ENCODE measurements at regions not wholly inside any gene's neighbourhood (a gene's known extent, or its start where the extent isn't known, plus 50 kb on each side); places are given as distances from the start of the nearest gene placed in this dataset.

DNA sequence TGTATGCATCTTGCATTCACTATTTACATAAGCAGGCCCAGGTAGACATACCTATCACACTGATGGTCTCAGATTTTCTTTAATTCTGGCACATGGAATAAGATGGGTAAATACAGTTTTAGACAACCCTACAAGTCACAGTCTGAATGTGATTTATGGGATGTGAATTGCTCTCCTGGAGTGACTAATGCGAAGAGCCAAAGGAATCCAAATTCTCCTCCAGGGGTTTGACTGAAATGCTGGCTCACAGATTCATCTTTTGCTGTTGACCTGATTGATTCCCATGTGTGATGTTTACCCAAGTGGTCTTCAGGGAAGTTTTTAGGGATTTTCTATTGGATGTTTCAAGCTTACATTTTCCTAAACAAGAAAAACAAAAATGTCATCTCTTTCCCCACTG, 277.9 kb upstream of the MON1B start:
- no peak for DNase-seq

GRCh38 chr16:76926042-76926441, 264.9 kb upstream of the MON1B start:
- no peak for DNase-seq

GRCh38 chr16:76926595-76926994, 264.4 kb upstream of the MON1B start:
- no peak for DNase-seq

DNA sequence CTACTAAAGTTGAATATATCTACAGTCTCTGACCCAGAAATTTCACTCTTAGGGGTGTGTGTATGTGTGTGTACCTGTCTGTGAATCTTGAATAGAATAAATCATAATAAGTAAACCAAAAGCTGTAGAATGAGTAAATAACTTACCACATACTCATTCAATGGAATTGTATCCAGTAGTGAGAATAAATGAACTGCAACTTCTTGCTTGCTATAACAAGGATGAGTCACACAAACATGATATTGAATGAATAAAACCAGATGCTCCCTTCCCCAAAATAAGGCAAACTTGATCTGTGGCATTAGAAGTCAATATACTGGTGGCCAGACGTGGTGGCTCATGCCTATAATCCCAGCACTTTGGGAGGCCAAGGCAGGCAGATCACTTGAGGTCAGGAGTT, 259.8 kb upstream of the MON1B start:
- no peak for DNase-seq

GRCh38 chr16:76932541-76933211, 258.3 kb upstream of the MON1B start:
- DNase-seq = no peak

DNA sequence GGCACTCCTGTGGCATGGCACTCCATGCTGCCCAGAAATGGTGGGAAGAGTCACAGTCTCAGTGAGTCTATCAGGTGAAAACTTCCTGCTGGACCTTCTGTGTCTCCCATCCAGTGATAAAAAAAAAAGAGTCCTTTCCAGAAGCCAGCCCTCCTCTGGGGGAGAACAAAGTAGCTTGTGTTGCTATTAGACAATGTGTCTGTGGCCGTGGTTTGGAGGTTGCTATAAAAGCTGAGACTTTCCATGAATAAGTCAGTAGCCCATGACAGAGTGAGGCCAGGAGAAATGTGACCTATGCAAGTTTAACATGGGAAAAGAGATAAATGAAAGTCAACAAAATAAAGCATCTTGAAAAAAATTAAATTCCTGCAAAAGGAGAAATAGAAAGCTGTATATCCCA, 250.7 kb upstream of the MON1B start:
- no peak for DNase-seq

DNA sequence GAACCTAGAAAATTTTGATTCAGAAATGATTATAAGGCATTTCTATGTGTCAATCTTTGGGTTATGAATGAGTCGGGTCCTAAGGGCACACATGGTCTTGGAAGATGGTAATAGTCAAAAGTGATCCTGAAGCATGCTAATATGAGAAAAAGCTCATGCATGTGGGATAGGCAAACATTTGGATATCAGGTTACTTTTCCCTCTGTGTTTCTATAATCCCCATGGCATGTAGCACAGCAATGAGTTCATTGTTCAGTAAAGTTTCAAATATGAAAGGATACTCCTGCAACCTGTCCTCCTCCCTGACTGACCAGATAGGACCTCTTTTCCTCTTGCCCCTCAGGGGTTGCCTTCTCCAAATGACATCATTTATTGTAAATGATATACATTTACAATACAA, 249.9 kb upstream of the MON1B start:
- DNase-seq = no peak

- DNase-seq = no peak
Observed at GRCh38 chr16:76942089-76942488, 248.9 kb upstream of the MON1B start.

GRCh38 chr16:76943921-76944320, 247.1 kb upstream of the MON1B start:
- no peak for DNase-seq

DNA sequence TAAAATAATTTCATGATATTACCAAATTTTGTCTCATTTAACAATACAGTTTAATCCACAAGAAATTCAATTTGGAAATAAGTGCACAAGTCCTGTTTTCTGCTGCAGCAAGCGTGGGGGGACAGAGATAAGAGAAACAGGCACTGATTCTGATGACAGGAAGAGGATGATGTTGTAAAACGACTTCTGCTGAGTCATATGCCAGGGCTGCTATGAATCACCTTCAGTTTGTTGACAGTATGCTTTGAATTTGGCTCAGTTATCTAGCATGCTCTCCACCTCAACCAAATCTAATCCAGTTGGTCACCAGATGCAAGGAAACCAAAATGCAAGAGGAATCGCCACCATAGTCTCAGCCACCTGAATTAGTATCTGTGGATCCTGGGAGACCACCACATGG, 244.1 kb upstream of the MON1B start:
- DNase-seq = no peak

DNA sequence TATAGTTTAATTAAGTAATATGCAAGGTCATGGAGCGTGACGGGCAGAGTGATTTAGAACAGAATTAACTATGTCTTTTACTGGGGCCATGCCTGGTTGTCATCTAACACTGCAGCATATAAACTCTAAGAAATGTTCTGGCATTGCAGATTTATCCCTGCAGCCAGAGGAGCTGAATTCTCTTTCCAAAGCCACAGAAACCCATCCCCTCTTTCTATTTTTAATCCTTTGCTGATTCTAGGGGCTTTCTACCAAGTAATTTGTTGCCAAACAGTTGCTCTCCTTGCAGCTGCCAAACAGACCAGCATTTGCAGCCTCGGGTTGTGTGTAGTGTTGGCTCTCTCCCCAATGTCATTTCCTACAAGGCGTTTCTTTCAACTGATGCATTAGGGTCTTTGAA, 243.2 kb upstream of the MON1B start:
- DNase-seq = peak; percentile 52

GRCh38 chr16:76955629-76956028, 235.4 kb upstream of the MON1B start:
- DNase-seq = no peak

GRCh38 chr16:76956394-76956793, 234.6 kb upstream of the MON1B start:
- DNase-seq = no peak

DNA sequence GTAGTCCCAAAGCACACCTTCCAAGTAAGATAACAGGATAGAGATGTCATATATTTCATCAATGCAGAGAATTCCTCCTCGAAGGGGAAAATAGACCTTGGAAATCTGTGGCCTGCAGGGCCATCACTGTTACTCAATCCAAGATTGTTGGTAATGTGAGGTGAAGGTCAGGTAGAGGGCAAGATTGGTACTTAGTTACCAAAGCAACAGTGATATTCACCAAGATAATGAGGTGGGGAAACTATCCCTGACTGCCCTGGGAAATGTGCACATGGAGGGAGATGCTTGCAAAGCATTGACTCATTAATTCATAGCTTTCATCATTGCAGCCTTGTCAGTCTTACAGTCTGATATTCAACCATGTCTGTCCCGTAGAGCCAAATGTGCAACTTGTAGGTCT, 234.1 kb upstream of the MON1B start:
- no peak for DNase-seq

DNA sequence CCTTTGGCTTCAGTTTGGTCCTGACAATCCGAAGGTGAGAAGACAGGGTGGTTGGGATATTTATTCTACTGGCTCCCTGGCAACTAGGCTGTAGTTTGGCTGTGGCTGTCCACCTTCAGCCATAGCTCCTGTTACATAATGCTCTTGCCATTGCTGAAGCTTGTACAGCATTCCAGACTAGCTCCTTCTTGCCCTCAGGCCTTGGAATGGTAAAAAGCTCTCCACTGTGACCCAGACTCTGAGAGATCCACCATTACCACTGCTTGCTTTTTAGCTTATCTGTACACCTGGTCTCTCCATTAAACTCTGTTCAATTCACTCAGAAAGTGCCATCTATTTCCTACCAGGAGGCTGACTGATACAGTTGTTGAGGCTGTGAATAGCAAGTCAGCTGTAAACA, 231.8 kb upstream of the MON1B start:
- DNase-seq = no peak

- DNase-seq = no peak
Observed at GRCh38 chr16:76963614-76964315, 227.2 kb upstream of the MON1B start.

DNA sequence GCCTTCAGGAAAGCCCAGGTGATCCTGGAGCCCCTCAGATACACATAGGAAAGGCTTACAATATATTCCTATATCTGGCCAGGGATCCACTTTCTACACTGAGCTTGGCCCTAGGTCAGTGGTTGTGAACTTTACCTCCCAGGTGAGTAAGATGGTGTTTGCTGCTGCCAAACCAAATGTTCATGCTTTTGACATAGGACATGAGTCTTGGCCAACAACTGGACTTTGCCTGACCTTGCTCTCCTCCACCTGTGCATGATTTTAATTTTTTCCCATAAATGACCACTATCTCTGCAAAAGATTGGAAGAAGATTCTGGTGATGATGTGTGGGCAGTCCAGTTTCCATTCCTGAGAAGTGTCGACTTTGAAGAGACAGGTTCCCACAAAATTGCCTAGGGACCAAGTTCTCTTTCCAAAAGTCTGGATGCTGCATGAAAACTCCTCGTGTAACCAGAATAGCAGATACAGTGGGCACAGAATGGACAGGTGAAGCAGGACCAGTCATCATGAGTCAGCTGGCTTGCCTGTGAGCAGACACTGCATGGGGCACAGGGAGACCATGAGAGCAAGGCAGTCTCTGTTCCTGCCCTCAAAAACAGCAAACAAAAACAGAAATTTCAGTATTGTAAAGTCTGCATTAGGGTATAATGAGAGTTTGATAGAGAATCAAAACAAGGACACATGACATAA, 226.4 kb upstream of the MON1B start:
- DNase-seq = no peak

- DNase-seq = no peak
Observed at GRCh38 chr16:76970087-76970744, 220.8 kb upstream of the MON1B start.

GRCh38 chr16:76970745-76971099, 220.3 kb upstream of the MON1B start:
- no peak for DNase-seq

DNA sequence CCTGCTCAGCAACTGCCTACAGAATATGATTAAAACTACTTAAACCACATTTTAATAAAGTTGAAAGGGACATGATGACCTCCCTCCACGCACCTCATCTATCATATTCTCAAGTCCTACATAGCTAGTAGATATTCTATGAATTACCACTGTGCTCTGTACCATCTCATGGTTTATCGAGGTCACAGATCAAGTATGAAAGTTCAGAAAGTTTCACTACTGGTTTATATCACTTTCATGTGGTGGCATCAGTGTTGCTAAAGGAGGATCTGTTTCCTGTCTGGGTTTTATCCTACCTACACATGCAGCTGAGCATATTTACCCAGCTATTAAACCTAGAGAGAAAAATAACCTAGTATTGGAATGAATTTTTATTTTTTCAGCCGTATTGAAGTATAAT, 214.9 kb upstream of the MON1B start:
- no peak for DNase-seq

DNA sequence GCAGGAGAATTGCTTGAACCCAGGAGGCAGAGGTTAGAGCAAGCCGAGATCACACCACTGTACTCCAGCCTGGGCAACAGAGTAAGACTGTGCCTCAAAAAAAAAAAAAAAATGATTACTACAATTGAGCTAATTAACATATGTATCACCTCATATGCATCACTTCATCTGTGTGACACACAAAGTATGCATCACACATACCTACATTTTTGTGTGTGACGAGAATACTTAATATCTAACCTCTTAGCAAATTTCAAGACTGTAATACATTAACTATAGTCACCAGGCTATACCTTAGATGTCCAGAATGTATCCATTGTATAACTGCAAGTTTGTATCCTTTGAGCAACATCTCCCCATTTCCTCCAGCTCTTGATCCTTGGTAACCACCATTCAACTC, 214.2 kb upstream of the MON1B start:
- no peak for DNase-seq

GRCh38 chr16:76984196-76984595, 206.8 kb upstream of the MON1B start:
- no peak for DNase-seq

GRCh38 chr16:76985392-76986045, 205.5 kb upstream of the MON1B start:
- no peak for DNase-seq

Data from right forelimb (tissue), 1 donor.